SU-DHL-6 (cell line): ENCODE measurements at regions not wholly inside any gene's neighbourhood (a gene's known extent, or its start where the extent isn't known, plus 50 kb on each side); places are given as distances from the start of the nearest gene placed in this dataset.

ENCODE experiments used
- EZH2phosphoT487 ChIP-seq: fragments of 200-600 bp; sonication (generic), shearing (Covaris generic); conservative IDR thresholded peaks from 2 replicates; pipeline ENCODE4 v1.6.1; 2018; ENCODE audit warnings: mild to moderate bottlenecking, antibody characterized with exemption, low read length, moderate library complexity, mixed read lengths
- TF ChIP-seq, protein P1 (sequence below): fragments of 200-600 bp; sonication (generic); IDR thresholded peaks from one replicate; pipeline ENCODE4 v1.5.1; 2017; ENCODE audit warnings: antibody characterized with exemption, mild to moderate bottlenecking, low read length, moderate library complexity; ENCODE audit not compliant: insufficient read depth, poor library complexity, severe bottlenecking

DNA sequence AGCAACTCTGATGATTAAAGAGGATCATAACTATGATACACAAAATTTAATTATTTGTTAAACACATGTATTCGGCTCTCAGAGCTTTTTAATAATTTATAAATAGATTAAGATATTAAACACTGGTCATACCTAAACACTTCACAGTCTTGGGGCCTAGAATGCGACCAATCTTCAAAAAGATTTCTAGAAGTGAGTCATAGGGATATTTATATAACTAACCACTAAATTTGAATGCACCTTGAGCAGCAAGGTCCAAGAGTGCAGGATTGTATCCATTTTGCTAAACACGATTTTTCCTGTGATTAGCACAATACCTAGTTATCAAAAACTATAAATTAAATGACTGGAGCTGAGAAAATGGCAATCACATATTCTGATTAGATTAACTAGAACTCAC, 709.3 kb downstream of the EPHA7 start:
- TF ChIP-seq, protein P1, sequence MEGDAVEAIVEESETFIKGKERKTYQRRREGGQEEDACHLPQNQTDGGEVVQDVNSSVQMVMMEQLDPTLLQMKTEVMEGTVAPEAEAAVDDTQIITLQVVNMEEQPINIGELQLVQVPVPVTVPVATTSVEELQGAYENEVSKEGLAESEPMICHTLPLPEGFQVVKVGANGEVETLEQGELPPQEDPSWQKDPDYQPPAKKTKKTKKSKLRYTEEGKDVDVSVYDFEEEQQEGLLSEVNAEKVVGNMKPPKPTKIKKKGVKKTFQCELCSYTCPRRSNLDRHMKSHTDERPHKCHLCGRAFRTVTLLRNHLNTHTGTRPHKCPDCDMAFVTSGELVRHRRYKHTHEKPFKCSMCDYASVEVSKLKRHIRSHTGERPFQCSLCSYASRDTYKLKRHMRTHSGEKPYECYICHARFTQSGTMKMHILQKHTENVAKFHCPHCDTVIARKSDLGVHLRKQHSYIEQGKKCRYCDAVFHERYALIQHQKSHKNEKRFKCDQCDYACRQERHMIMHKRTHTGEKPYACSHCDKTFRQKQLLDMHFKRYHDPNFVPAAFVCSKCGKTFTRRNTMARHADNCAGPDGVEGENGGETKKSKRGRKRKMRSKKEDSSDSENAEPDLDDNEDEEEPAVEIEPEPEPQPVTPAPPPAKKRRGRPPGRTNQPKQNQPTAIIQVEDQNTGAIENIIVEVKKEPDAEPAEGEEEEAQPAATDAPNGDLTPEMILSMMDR = no peak
- TF ChIP-seq EZH2phosphoT487 = no peak
